HEK293T (cell line): ENCODE measurements at regions not wholly inside any gene's neighbourhood (a gene's known extent, or its start where the extent isn't known, plus 50 kb on each side); places are given as distances from the start of the nearest gene placed in this dataset.

Experiments used
- ARNT ChIP-seq: fragments of 450-650 bp; IDR thresholded peaks from 2 replicates; pipeline ENCODE4 v1.6.1; 2017; ENCODE audit warnings: mild to moderate bottlenecking
- BHLHE40 ChIP-seq: fragments of 450-650 bp; IDR thresholded peaks from 2 replicates; pipeline ENCODE4 v1.6.1; 2016; ENCODE audit warnings: mild to moderate bottlenecking, moderate library complexity, borderline replicate concordance
- CTBP1 ChIP-seq: fragments of 450-650 bp; IDR thresholded peaks from 2 replicates; pipeline ENCODE4 v1.6.1; 2016; ENCODE audit warnings: borderline replicate concordance
- ELF4 ChIP-seq: fragments of 450-650 bp; IDR thresholded peaks from 2 replicates; pipeline ENCODE4 v1.6.1; 2017; ENCODE audit warnings: antibody characterized with exemption
- FOXA1 ChIP-seq: fragments of 450-650 bp; IDR thresholded peaks from 2 replicates; pipeline ENCODE4 v1.6.1; 2016; ENCODE audit warnings: mild to moderate bottlenecking
- NFRKB ChIP-seq: fragments of 450-650 bp; IDR thresholded peaks from 2 replicates; pipeline ENCODE4 v1.6.1; 2016; ENCODE audit warnings: mild to moderate bottlenecking, moderate library complexity
- PKNOX1 ChIP-seq: fragments of 450-650 bp; IDR thresholded peaks from 2 replicates; pipeline ENCODE4 v1.6.1; 2016
- SUZ12 ChIP-seq: fragments of 450-650 bp; IDR thresholded peaks from 2 replicates; pipeline ENCODE4 v1.6.1; 2016; ENCODE audit warnings: mild to moderate bottlenecking
- TARDBP ChIP-seq: fragments of 450-650 bp; IDR thresholded peaks from 2 replicates; pipeline ENCODE4 v1.6.1; 2016
- ZNF384 ChIP-seq: fragments of 450-650 bp; IDR thresholded peaks from 2 replicates; pipeline ENCODE4 v1.6.1; 2016

GRCh38 chr3:18880691-18881090 lies 267.6 kb upstream of the KCNH8 start:
- TF ChIP-seq ELF4 (no peak), ZNF384 (no peak), NFRKB (no peak), BHLHE40 (no peak), TARDBP (no peak), FOXA1 (no peak), CTBP1 (no peak), ARNT (no peak), PKNOX1 (no peak), SUZ12 (no peak)
